Stimulated activated naive B cell treated with anti-CD40 and anti-IgM and Interleukin-4, amounts not matched to agents 10 μg/mL and 1 μg/mL and 100 μg/mL, for 72 hours (primary cell): ENCODE measurements at regions not wholly inside any gene's neighbourhood (a gene's known extent, or its start where the extent isn't known, plus 50 kb on each side); places are given as distances from the start of the nearest gene placed in this dataset.

ENCODE experiments used
- ATAC-seq, 2 donors: fragments of 150-1000 bp; cut with Tn5 transposase; replicated peaks; 2 replicates each; pipeline ENCODE4 v1.10.0; 2021; ENCODE audit warnings: moderate library complexity in 1 of 2
- DNase-seq: peaks from one replicate; pipeline ENCODE4 v3.0.0; 2021
- H3K27ac Mint-ChIP-seq: one replicate; pipeline ENCODE4 v1.8.0; 2022; ENCODE audit warnings: mild to moderate bottlenecking, mixed read lengths
- H3K27me3 Mint-ChIP-seq, 2 donors: one replicate each; pipeline ENCODE4 v1.8.0; 2022; ENCODE audit warnings: mixed read lengths in 2 of 2
- H3K36me3 Mint-ChIP-seq, 2 donors: one replicate each; pipeline ENCODE4 v1.8.0; 2022; ENCODE audit warnings: mixed read lengths in 2 of 2, mild to moderate bottlenecking in 1 of 2
- H3K4me1 Mint-ChIP-seq, 2 donors: one replicate each; pipeline ENCODE4 v1.8.0; 2022; ENCODE audit warnings: mixed read lengths in 2 of 2, mild to moderate bottlenecking in 1 of 2
- H3K4me3 Mint-ChIP-seq, 2 donors: one replicate each; pipeline ENCODE4 v1.8.0; 2022; ENCODE audit warnings: mild to moderate bottlenecking in 2 of 2, mixed read lengths in 2 of 2, moderate library complexity in 1 of 2
- H3K9me3 Mint-ChIP-seq, 2 donors: one replicate each; pipeline ENCODE4 v1.8.0; 2022; ENCODE audit warnings: mixed read lengths in 2 of 2, mild to moderate bottlenecking in 1 of 2

- Mint-ChIP-seq H3K27me3 (peaks cover 6 to 7% of the 10 kb centered on the region in 2 donors), H3K4me3 (no peak overlapping the region), H3K4me1 (no peaks in the 10 kb centered on the region), H3K27ac (no peak overlapping the region), H3K9me3 (peaks cover 2 to 3% of the 10 kb centered on the region in 2 donors), H3K36me3 (no peaks in the 10 kb centered on the region)
- no peak for ATAC-seq
- DNase-seq = no peak
Measured at GRCh38 chr1:90650401-90650800, 66.7 kb downstream of the BARHL2 start.

- H3K4me3 Mint-ChIP-seq = no peak overlapping the region
- no peak overlapping the region for H3K27ac Mint-ChIP-seq
- DNase-seq (no peak), ATAC-seq (no peak)
- H3K4me1 Mint-ChIP-seq = no peaks in the 10 kb centered on the region
- peaks cover 0 to 2% of the 10 kb centered on the region in 2 donors for H3K36me3 Mint-ChIP-seq
- H3K27me3 Mint-ChIP-seq = peaks cover 3 to 10% of the 10 kb centered on the region in 2 donors
- H3K9me3 Mint-ChIP-seq = peaks cover 0 to 1% of the 10 kb centered on the region in 2 donors
Measured at GRCh38 chr1:90640325-90640724, 76.8 kb downstream of the BARHL2 start.

GRCh38 chr1:90622666-90623065 is 94.4 kb downstream of the BARHL2 start:
- ATAC-seq = no peak
- H3K27me3 Mint-ChIP-seq = peaks cover 6 to 10% of the 10 kb centered on the region in 2 donors
- H3K36me3 Mint-ChIP-seq = no peaks in the 10 kb centered on the region
- H3K4me1 Mint-ChIP-seq = no peaks in the 10 kb centered on the region
- peaks cover 0 to 2% of the 10 kb centered on the region in 2 donors for H3K9me3 Mint-ChIP-seq
- H3K4me3 Mint-ChIP-seq = no peak overlapping the region
- DNase-seq = no peak
- H3K27ac Mint-ChIP-seq = no peak overlapping the region

GRCh38 chr1:90621986-90622385 is 95.1 kb downstream of the BARHL2 start:
- Mint-ChIP-seq H3K4me3 (no peak overlapping the region), H3K36me3 (no peaks in the 10 kb centered on the region), H3K9me3 (peaks cover 0 to 2% of the 10 kb centered on the region in 2 donors), H3K27ac (no peak overlapping the region), H3K27me3 (peaks cover 6 to 10% of the 10 kb centered on the region in 2 donors), H3K4me1 (no peaks in the 10 kb centered on the region)
- ATAC-seq = no peak
- no peak for DNase-seq

DNA sequence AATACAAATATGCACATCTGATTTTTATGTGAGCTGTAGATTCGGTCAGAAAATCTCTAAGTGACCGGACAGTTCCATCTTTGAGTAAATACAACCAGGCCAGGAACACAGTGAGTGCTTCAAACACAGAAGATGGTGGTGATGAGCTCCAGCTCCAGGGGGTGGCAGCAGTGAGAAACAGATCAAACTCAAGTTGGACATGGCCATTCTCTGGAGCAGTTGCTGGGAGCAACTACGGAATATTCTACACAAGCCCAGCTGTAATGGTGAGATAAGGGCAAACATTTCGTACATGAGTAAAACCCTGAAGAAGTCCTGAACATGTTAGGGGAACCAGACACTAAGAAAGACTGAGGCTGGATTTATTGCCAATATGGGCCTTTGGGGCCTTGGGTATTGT is 100.7 kb downstream of the BARHL2 start:
- ATAC-seq (no peak), DNase-seq (no peak)
- Mint-ChIP-seq H3K4me3 (no peak overlapping the region), H3K27ac (no peak overlapping the region), H3K27me3 (peaks cover 12 to 17% of the 10 kb centered on the region in 2 donors), H3K4me1 (peaks cover 0 to 3% of the 10 kb centered on the region in 2 donors), H3K36me3 (no peaks in the 10 kb centered on the region), H3K9me3 (peaks cover 0 to 2% of the 10 kb centered on the region in 2 donors)

- Mint-ChIP-seq H3K4me3 (no peak overlapping the region), H3K4me1 (peaks cover 0 to 3% of the 10 kb centered on the region in 2 donors), H3K9me3 (peaks cover 0 to 2% of the 10 kb centered on the region in 2 donors), H3K36me3 (no peaks in the 10 kb centered on the region), H3K27me3 (peaks cover 5 to 14% of the 10 kb centered on the region in 2 donors), H3K27ac (no peak overlapping the region)
- DNase-seq (no peak), ATAC-seq (no peak)
Measured at GRCh38 chr1:90614872-90615271, 102.2 kb downstream of the BARHL2 start.

GRCh38 chr1:90613371-90613770 is 103.7 kb downstream of the BARHL2 start:
- Mint-ChIP-seq H3K27me3 (peaks cover 5 to 14% of the 10 kb centered on the region in 2 donors), H3K4me3 (no peak overlapping the region), H3K27ac (no peak overlapping the region), H3K36me3 (no peaks in the 10 kb centered on the region), H3K9me3 (no peaks in the 10 kb centered on the region), H3K4me1 (peaks cover 0 to 3% of the 10 kb centered on the region in 2 donors)
- DNase-seq (no peak), ATAC-seq (no peak)

GRCh38 chr1:90612033-90612432 is 105.1 kb downstream of the BARHL2 start:
- Mint-ChIP-seq H3K27me3 (peaks cover 6 to 14% of the 10 kb centered on the region in 2 donors), H3K27ac (no peak overlapping the region), H3K4me3 (no peak overlapping the region)

GRCh38 chr1:90607736-90608135 is 109.4 kb downstream of the BARHL2 start:
- no peak overlapping the region for H3K27ac Mint-ChIP-seq
- no peak overlapping the region for H3K4me3 Mint-ChIP-seq
- no peaks in the 10 kb centered on the region for H3K36me3 Mint-ChIP-seq
- no peak for DNase-seq
- H3K9me3 Mint-ChIP-seq = no peaks in the 10 kb centered on the region
- H3K27me3 Mint-ChIP-seq = peaks cover 3 to 8% of the 10 kb centered on the region in 2 donors
- no peak for ATAC-seq
- H3K4me1 Mint-ChIP-seq = no peaks in the 10 kb centered on the region

More at GRCh38 chr1:90612033-90612432, 105.1 kb downstream of the BARHL2 start:
- no peak for ATAC-seq
- Mint-ChIP-seq H3K36me3 (no peaks in the 10 kb centered on the region), H3K9me3 (no peaks in the 10 kb centered on the region), H3K4me1 (peaks cover 0 to 3% of the 10 kb centered on the region in 2 donors)
- no peak for DNase-seq

DNA sequence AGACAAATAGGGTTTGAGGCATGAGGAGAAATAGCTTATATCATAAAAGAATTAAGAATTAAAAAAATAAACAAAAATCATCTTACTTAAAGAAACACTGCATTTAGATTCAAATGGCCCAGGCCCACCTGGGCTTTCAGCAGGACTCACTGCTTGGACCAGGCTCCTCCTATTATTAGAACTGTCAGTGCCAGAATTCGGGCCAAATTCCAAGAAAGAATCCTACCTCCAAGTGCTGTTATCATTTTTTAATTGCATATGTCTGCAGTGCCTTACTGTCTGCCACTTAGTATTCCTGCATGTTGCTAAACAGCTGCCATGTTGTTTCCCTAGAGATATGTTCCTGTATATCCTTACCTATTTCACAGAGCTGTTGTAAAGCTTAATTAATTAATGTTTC is 112.0 kb downstream of the BARHL2 start:
- DNase-seq = no peak
- Mint-ChIP-seq H3K4me1 (no peaks in the 10 kb centered on the region), H3K36me3 (no peaks in the 10 kb centered on the region), H3K27me3 (peaks cover 0 to 7% of the 10 kb centered on the region in 2 donors), H3K4me3 (no peak overlapping the region), H3K9me3 (peaks cover 0 to under 1% of the 10 kb centered on the region in 2 donors), H3K27ac (no peak overlapping the region)
- ATAC-seq = no peak

GRCh38 chr1:90593312-90593711 is 123.8 kb downstream of the BARHL2 start:
- H3K9me3 Mint-ChIP-seq = peaks cover 14 to 15% of the 10 kb centered on the region in 2 donors
- H3K36me3 Mint-ChIP-seq = peaks cover 1 to 4% of the 10 kb centered on the region in 2 donors
- H3K4me3 Mint-ChIP-seq = no peak overlapping the region
- no peak for ATAC-seq
- peaks cover 5 to 11% of the 10 kb centered on the region in 2 donors for H3K27me3 Mint-ChIP-seq
- DNase-seq = no peak
- H3K27ac Mint-ChIP-seq = no peak overlapping the region
- no peaks in the 10 kb centered on the region for H3K4me1 Mint-ChIP-seq

- Mint-ChIP-seq H3K4me3 (no peak overlapping the region), H3K4me1 (no peaks in the 10 kb centered on the region), H3K27ac (no peak overlapping the region), H3K27me3 (peaks cover 12 to 14% of the 10 kb centered on the region in 2 donors), H3K36me3 (peaks cover 1 to 4% of the 10 kb centered on the region in 2 donors), H3K9me3 (peaks cover 11 to 12% of the 10 kb centered on the region in 2 donors)
- DNase-seq (no peak), ATAC-seq (no peak)
Measured at GRCh38 chr1:90591970-90592356, 125.1 kb downstream of the BARHL2 start.

DNA sequence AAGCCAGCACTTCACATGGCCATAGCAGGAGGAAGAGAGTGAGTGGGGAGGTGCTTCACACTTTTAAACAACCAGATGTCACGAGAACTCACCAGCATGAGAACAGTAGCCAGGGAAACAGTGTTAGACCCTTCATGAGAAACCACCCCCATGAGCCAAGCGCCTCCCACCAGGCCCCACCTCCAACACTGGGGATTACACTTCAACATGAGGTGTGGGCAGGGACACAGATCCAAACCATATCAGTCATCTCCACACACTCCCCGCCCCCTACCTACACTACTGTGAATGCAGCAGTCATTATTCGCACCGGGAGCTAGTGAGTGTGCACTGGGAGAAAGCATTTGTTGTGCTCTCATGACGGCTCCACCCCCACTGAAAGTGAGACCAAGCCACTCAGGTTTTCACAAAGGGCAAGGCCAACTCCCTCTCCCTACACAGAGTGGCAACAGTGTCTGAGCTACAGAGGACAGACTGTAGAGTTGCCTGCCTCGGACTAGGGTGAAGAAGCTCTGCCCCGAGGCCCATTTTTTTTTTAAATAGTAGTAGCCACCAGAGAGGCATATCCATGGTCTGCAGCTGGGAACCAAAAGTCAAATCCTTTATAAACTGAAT is 125.6 kb downstream of the BARHL2 start:
- H3K27me3 Mint-ChIP-seq = peaks cover 17 to 18% of the 10 kb centered on the region in 2 donors
- H3K4me3 Mint-ChIP-seq = no peak overlapping the region
- ATAC-seq (no peak), DNase-seq (no peak)
- H3K27ac Mint-ChIP-seq = no peak overlapping the region
- peaks cover 11 to 12% of the 10 kb centered on the region in 2 donors for H3K9me3 Mint-ChIP-seq
- H3K4me1 Mint-ChIP-seq = no peaks in the 10 kb centered on the region
- peaks cover 1 to 4% of the 10 kb centered on the region in 2 donors for H3K36me3 Mint-ChIP-seq

- peaks cover 10 to 12% of the 10 kb centered on the region in 2 donors for H3K27me3 Mint-ChIP-seq
- no peaks in the 10 kb centered on the region for H3K36me3 Mint-ChIP-seq
- no peak overlapping the region for H3K27ac Mint-ChIP-seq
- no peaks in the 10 kb centered on the region for H3K4me1 Mint-ChIP-seq
- H3K4me3 Mint-ChIP-seq = no peak overlapping the region
- DNase-seq (no peak), ATAC-seq (no peak)
- peaks cover 0 to 3% of the 10 kb centered on the region in 2 donors for H3K9me3 Mint-ChIP-seq
Measured at GRCh38 chr1:90580176-90580575, 136.9 kb downstream of the BARHL2 start.

DNA sequence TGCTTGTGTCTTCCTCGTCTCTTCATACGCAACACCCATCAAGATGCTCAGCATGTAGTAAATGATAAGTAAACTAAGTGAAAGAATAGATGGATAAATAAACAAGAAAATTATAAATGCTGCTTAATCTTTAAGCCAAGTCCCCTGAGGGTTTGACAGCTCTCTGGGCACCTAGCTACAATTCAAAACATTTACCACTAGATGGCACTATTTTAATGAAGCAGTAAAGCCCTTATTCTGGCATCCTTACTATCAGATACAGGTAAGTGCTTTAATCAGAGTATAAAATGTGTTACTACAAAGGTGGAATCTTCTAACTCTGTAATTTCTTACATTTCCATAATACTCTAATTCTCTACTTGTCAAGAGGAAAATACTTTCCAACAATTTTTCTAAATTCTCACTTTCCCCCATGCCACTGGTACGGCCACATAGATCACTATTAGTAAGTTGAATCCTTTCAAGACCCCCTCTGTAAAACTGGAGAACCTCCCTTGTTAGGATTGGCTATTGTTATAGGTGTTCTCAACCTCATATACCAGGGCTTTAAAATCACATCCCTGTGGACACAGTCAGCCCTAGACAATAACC is 137.8 kb downstream of the BARHL2 start:
- Mint-ChIP-seq H3K36me3 (no peaks in the 10 kb centered on the region), H3K4me3 (no peak overlapping the region), H3K27ac (no peak overlapping the region), H3K9me3 (peaks cover 0 to 3% of the 10 kb centered on the region in 2 donors), H3K4me1 (no peaks in the 10 kb centered on the region), H3K27me3 (peaks cover 7 to 11% of the 10 kb centered on the region in 2 donors)
- no peak for DNase-seq
- peak; percentile 59 to 70 for ATAC-seq
